GM23338 (cell line): ENCODE measurements at regions not wholly inside any gene's neighbourhood (a gene's known extent, or its start where the extent isn't known, plus 50 kb on each side); places are given as distances from the start of the nearest gene placed in this dataset.

Source experiments
- CREB1 ChIP-seq: fragments of 250-450 bp; sonication (Bioruptor Pico); IDR thresholded peaks from 2 replicates; pipeline ENCODE4 v1.5.0; 2020; ENCODE audit warnings: low read depth, mild to moderate bottlenecking, moderate library complexity
- EZH2 ChIP-seq: fragments of 200-600 bp; sonication (generic); IDR thresholded peaks from one replicate; pipeline ENCODE4 v1.8.0; 2017; ENCODE audit warnings: antibody characterized with exemption, mild to moderate bottlenecking, low read depth; ENCODE audit not compliant: unreplicated experiment
- EZH2phosphoT487 ChIP-seq: fragments of 200-600 bp; sonication (generic); IDR thresholded peaks from one replicate; pipeline ENCODE4 v1.8.1; 2018; ENCODE audit warnings: antibody characterized with exemption; ENCODE audit not compliant: unreplicated experiment
- JUNB ChIP-seq: IDR thresholded peaks from one replicate; pipeline ENCODE4 v1.6.1; 2016; ENCODE audit warnings: antibody characterized with exemption; ENCODE audit not compliant: unreplicated experiment
- POLR2AphosphoS5 ChIP-seq: IDR thresholded peaks from 2 replicates; pipeline ENCODE4 v1.6.1; 2016; ENCODE audit warnings: antibody characterized with exemption, low read depth
- STAT1 ChIP-seq: IDR thresholded peaks from one replicate; pipeline ENCODE4 v1.6.1; 2016; ENCODE audit warnings: antibody characterized with exemption; ENCODE audit not compliant: unreplicated experiment
- ZNF331 ChIP-seq: fragments of 250-450 bp; sonication (Bioruptor Pico); IDR thresholded peaks from 2 replicates; pipeline ENCODE4 v1.5.0; 2020; ENCODE audit warnings: low read depth, mild to moderate bottlenecking, moderate library complexity
- TF ChIP-seq, protein P1 (sequence below), 2 experiments: fragments of 200-600 bp in 1 of 2; sonication (generic) in 1 of 2; conservative IDR thresholded peaks; 2 replicates each; pipeline versions ENCODE4 v1.5.1 to v1.6.1; 2016 to 2017; ENCODE audit warnings: antibody characterized with exemption in 2 of 2, low read depth in 2 of 2, mild to moderate bottlenecking in 2 of 2, moderate library complexity in 1 of 2
- TF ChIP-seq, protein P2 (sequence below): IDR thresholded peaks from one replicate; pipeline ENCODE4 v1.6.1; 2018; ENCODE audit warnings: antibody characterized with exemption; ENCODE audit not compliant: unreplicated experiment

GRCh38 chr5:20486826-20487225 lies 498.8 kb upstream of the CDH18 start:
- TF ChIP-seq, protein P1, sequence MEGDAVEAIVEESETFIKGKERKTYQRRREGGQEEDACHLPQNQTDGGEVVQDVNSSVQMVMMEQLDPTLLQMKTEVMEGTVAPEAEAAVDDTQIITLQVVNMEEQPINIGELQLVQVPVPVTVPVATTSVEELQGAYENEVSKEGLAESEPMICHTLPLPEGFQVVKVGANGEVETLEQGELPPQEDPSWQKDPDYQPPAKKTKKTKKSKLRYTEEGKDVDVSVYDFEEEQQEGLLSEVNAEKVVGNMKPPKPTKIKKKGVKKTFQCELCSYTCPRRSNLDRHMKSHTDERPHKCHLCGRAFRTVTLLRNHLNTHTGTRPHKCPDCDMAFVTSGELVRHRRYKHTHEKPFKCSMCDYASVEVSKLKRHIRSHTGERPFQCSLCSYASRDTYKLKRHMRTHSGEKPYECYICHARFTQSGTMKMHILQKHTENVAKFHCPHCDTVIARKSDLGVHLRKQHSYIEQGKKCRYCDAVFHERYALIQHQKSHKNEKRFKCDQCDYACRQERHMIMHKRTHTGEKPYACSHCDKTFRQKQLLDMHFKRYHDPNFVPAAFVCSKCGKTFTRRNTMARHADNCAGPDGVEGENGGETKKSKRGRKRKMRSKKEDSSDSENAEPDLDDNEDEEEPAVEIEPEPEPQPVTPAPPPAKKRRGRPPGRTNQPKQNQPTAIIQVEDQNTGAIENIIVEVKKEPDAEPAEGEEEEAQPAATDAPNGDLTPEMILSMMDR (conservative IDR thresholded peaks at IDR 0.05; ENCODE audit: low read depth in 2 of 2) = no peak
- TF ChIP-seq POLR2AphosphoS5 (no peak), JUNB (no peak), EZH2 (no peak), EZH2phosphoT487 (no peak), STAT1 (no peak), ZNF331 (CRISPR knock-in tag) (no peak), CREB1 (CRISPR knock-in tag) (no peak)
- TF ChIP-seq, protein P2, sequence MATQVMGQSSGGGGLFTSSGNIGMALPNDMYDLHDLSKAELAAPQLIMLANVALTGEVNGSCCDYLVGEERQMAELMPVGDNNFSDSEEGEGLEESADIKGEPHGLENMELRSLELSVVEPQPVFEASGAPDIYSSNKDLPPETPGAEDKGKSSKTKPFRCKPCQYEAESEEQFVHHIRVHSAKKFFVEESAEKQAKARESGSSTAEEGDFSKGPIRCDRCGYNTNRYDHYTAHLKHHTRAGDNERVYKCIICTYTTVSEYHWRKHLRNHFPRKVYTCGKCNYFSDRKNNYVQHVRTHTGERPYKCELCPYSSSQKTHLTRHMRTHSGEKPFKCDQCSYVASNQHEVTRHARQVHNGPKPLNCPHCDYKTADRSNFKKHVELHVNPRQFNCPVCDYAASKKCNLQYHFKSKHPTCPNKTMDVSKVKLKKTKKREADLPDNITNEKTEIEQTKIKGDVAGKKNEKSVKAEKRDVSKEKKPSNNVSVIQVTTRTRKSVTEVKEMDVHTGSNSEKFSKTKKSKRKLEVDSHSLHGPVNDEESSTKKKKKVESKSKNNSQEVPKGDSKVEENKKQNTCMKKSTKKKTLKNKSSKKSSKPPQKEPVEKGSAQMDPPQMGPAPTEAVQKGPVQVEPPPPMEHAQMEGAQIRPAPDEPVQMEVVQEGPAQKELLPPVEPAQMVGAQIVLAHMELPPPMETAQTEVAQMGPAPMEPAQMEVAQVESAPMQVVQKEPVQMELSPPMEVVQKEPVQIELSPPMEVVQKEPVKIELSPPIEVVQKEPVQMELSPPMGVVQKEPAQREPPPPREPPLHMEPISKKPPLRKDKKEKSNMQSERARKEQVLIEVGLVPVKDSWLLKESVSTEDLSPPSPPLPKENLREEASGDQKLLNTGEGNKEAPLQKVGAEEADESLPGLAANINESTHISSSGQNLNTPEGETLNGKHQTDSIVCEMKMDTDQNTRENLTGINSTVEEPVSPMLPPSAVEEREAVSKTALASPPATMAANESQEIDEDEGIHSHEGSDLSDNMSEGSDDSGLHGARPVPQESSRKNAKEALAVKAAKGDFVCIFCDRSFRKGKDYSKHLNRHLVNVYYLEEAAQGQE = no peak
